SK-N-SH treated with all-trans-retinoic acid at 6 μM for 48 hours (cell line): ENCODE measurements at regions not wholly inside any gene's neighbourhood (a gene's known extent, or its start where the extent isn't known, plus 50 kb on each side); places are given as distances from the start of the nearest gene placed in this dataset.

ENCODE experiments used
- ATAC-seq: fragments of 200-7000 bp; cut with Tn5 transposase; 3 replicates; pipeline ENCODE4 v1.9.1; 2020; ENCODE audit warnings: mild to moderate bottlenecking, moderate library complexity
- ARNTL ChIP-seq: fragments of 450-650 bp; formaldehyde crosslinking; IDR thresholded peaks from 2 replicates; pipeline ENCODE4 v1.5.0; 2020; ENCODE audit warnings: low read depth, mild to moderate bottlenecking, moderate library complexity, borderline replicate concordance
- BACH2 ChIP-seq: fragments of 250-450 bp; sonication (Bioruptor Pico); IDR thresholded peaks from 2 replicates; pipeline ENCODE4 v1.9.0; 2021; ENCODE audit warnings: mild to moderate bottlenecking, borderline replicate concordance
- CREB5 ChIP-seq: fragments of 250-450 bp; sonication (Bioruptor Pico); IDR thresholded peaks from 2 replicates; pipeline ENCODE4 v1.5.1; 2020; ENCODE audit warnings: low read depth, mild to moderate bottlenecking, moderate library complexity
- CSDC2 ChIP-seq: fragments of 250-450 bp; sonication (Bioruptor Pico); IDR thresholded peaks from 2 replicates; pipeline ENCODE4 v1.5.0; 2020; ENCODE audit warnings: mild to moderate bottlenecking, moderate library complexity
- ESRRG ChIP-seq: fragments of 250-450 bp; sonication (Bioruptor Pico); IDR thresholded peaks from 2 replicates; pipeline ENCODE4 v1.6.1; 2021; ENCODE audit warnings: mild to moderate bottlenecking
- GLIS3 ChIP-seq: fragments of 250-450 bp; sonication (Bioruptor Pico); IDR thresholded peaks from 2 replicates; pipeline ENCODE4 v1.5.0; 2020; ENCODE audit warnings: mild to moderate bottlenecking, moderate library complexity
- ISL1 ChIP-seq: fragments of 250-450 bp; sonication (Bioruptor Pico); IDR thresholded peaks from 2 replicates; pipeline ENCODE4 v2.1.2; 2022; ENCODE audit warnings: mild to moderate bottlenecking, moderate library complexity
- POU6F1 ChIP-seq: fragments of 250-450 bp; sonication (Bioruptor Pico); IDR thresholded peaks from 2 replicates; pipeline ENCODE4 v1.8.0; 2021; ENCODE audit warnings: low read depth, mild to moderate bottlenecking, moderate library complexity, borderline replicate concordance
- PPARA ChIP-seq: fragments of 250-450 bp; sonication (Bioruptor Pico); IDR thresholded peaks from 2 replicates; pipeline ENCODE4 v1.5.0; 2020; ENCODE audit warnings: mild to moderate bottlenecking, borderline replicate concordance
- RARB ChIP-seq: fragments of 250-450 bp; sonication (Bioruptor Pico); IDR thresholded peaks from 2 replicates; pipeline ENCODE4 v1.8.0; 2021; ENCODE audit warnings: mild to moderate bottlenecking, moderate library complexity
- SNAI2 ChIP-seq: fragments of 250-450 bp; sonication (Bioruptor Pico); IDR thresholded peaks from 2 replicates; pipeline ENCODE4 v1.5.0; 2020; ENCODE audit warnings: mild to moderate bottlenecking, moderate library complexity
- TCF4 ChIP-seq: fragments of 250-450 bp; sonication (Bioruptor Pico); IDR thresholded peaks from 2 replicates; pipeline ENCODE4 v1.8.0; 2021; ENCODE audit warnings: mild to moderate bottlenecking, moderate library complexity, borderline replicate concordance
- TOX ChIP-seq: fragments of 250-450 bp; sonication (Bioruptor Pico); IDR thresholded peaks from 2 replicates; pipeline ENCODE4 v1.8.0; 2021; ENCODE audit warnings: mild to moderate bottlenecking, moderate library complexity, borderline replicate concordance
- ZC3H10 ChIP-seq: fragments of 250-450 bp; sonication (Bioruptor Pico); IDR thresholded peaks from 2 replicates; pipeline ENCODE4 v1.5.1; 2021; ENCODE audit warnings: mild to moderate bottlenecking, moderate library complexity
- ZFP3 ChIP-seq: fragments of 250-450 bp; sonication (Bioruptor Pico); IDR thresholded peaks from 2 replicates; pipeline ENCODE4 v1.5.0; 2020; ENCODE audit warnings: mild to moderate bottlenecking, moderate library complexity
- ZFP30 ChIP-seq: fragments of 450-650 bp; formaldehyde crosslinking; IDR thresholded peaks from 2 replicates; pipeline ENCODE4 v1.5.0; 2022; ENCODE audit warnings: mild to moderate bottlenecking, moderate library complexity
- ZNF8 ChIP-seq: fragments of 450-650 bp; formaldehyde crosslinking; IDR thresholded peaks from 2 replicates; pipeline ENCODE4 v1.5.0; 2020; ENCODE audit warnings: mild to moderate bottlenecking, moderate library complexity
- TF ChIP-seq, protein P1 (sequence below): fragments of 250-450 bp; sonication (Bioruptor Pico); IDR thresholded peaks from 2 replicates; pipeline ENCODE4 v1.5.0; 2020; ENCODE audit warnings: mild to moderate bottlenecking, moderate library complexity
- TF ChIP-seq, protein P2 (sequence below): fragments of 250-450 bp; sonication (Bioruptor Pico); IDR thresholded peaks from 2 replicates; pipeline ENCODE4 v1.5.1; 2021; ENCODE audit warnings: mild to moderate bottlenecking, moderate library complexity
- TF ChIP-seq, protein P3 (sequence below): fragments of 250-450 bp; sonication (Bioruptor Pico); IDR thresholded peaks from 2 replicates; pipeline ENCODE4 v1.8.0; 2020; ENCODE audit warnings: mild to moderate bottlenecking, moderate library complexity, borderline replicate concordance

DNA sequence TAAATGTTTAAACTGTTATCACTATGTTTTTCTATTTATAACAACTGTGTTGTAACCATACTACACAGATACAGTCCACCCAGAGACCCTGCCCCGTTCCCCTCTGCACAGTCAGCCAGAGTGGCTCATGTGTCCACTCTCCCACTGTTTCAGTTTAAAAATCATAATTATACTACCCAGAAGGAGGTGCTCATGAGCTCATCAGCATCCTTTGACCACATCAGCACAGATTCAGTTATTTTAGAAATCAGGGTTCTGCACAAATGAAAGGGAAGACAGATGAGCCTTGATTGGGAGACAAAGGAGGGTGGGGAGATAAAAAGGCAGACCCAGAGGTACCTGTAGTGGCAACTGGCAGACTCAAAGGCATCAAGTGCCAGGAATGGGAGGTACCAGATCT is 124.3 kb downstream of the RCN1 start (continued):
- TF ChIP-seq CREB5 (CRISPR knock-in tag) (no peak), ESRRG (CRISPR knock-in tag) (no peak), RARB (CRISPR knock-in tag) (no peak), ZC3H10 (no peak)

GRCh38 chr11:32216749-32217148 is 125.9 kb downstream of the RCN1 start:
- TF ChIP-seq, protein P1, sequence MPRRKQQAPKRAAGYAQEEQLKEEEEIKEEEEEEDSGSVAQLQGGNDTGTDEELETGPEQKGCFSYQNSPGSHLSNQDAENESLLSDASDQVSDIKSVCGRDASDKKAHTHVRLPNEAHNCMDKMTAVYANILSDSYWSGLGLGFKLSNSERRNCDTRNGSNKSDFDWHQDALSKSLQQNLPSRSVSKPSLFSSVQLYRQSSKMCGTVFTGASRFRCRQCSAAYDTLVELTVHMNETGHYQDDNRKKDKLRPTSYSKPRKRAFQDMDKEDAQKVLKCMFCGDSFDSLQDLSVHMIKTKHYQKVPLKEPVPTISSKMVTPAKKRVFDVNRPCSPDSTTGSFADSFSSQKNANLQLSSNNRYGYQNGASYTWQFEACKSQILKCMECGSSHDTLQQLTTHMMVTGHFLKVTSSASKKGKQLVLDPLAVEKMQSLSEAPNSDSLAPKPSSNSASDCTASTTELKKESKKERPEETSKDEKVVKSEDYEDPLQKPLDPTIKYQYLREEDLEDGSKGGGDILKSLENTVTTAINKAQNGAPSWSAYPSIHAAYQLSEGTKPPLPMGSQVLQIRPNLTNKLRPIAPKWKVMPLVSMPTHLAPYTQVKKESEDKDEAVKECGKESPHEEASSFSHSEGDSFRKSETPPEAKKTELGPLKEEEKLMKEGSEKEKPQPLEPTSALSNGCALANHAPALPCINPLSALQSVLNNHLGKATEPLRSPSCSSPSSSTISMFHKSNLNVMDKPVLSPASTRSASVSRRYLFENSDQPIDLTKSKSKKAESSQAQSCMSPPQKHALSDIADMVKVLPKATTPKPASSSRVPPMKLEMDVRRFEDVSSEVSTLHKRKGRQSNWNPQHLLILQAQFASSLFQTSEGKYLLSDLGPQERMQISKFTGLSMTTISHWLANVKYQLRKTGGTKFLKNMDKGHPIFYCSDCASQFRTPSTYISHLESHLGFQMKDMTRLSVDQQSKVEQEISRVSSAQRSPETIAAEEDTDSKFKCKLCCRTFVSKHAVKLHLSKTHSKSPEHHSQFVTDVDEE = no peak
- TF ChIP-seq SNAI2 (CRISPR knock-in tag) (no peak), CREB5 (CRISPR knock-in tag) (no peak), ESRRG (CRISPR knock-in tag) (no peak), POU6F1 (CRISPR knock-in tag) (no peak), ZFP30 (CRISPR knock-in tag) (no peak), TCF4 (CRISPR knock-in tag) (no peak), ARNTL (CRISPR knock-in tag) (no peak), ZC3H10 (no peak), ZNF8 (no peak), ISL1 (CRISPR knock-in tag) (no peak), PPARA (CRISPR knock-in tag) (no peak), TOX (CRISPR knock-in tag) (no peak), ZFP3 (CRISPR knock-in tag) (no peak), RARB (CRISPR knock-in tag) (no peak), BACH2 (no peak), CSDC2 (CRISPR knock-in tag) (no peak), GLIS3 (CRISPR knock-in tag) (no peak)
- TF ChIP-seq, protein P2, sequence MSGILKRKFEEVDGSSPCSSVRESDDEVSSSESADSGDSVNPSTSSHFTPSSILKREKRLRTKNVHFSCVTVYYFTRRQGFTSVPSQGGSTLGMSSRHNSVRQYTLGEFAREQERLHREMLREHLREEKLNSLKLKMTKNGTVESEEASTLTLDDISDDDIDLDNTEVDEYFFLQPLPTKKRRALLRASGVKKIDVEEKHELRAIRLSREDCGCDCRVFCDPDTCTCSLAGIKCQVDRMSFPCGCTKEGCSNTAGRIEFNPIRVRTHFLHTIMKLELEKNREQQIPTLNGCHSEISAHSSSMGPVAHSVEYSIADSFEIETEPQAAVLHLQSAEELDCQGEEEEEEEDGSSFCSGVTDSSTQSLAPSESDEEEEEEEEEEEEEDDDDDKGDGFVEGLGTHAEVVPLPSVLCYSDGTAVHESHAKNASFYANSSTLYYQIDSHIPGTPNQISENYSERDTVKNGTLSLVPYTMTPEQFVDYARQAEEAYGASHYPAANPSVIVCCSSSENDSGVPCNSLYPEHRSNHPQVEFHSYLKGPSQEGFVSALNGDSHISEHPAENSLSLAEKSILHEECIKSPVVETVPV (CRISPR knock-in tag) = no peak
- TF ChIP-seq, protein P3, sequence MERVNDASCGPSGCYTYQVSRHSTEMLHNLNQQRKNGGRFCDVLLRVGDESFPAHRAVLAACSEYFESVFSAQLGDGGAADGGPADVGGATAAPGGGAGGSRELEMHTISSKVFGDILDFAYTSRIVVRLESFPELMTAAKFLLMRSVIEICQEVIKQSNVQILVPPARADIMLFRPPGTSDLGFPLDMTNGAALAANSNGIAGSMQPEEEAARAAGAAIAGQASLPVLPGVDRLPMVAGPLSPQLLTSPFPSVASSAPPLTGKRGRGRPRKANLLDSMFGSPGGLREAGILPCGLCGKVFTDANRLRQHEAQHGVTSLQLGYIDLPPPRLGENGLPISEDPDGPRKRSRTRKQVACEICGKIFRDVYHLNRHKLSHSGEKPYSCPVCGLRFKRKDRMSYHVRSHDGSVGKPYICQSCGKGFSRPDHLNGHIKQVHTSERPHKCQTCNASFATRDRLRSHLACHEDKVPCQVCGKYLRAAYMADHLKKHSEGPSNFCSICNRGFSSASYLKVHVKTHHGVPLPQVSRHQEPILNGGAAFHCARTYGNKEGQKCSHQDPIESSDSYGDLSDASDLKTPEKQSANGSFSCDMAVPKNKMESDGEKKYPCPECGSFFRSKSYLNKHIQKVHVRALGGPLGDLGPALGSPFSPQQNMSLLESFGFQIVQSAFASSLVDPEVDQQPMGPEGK = no peak
- no peak for ATAC-seq

DNA sequence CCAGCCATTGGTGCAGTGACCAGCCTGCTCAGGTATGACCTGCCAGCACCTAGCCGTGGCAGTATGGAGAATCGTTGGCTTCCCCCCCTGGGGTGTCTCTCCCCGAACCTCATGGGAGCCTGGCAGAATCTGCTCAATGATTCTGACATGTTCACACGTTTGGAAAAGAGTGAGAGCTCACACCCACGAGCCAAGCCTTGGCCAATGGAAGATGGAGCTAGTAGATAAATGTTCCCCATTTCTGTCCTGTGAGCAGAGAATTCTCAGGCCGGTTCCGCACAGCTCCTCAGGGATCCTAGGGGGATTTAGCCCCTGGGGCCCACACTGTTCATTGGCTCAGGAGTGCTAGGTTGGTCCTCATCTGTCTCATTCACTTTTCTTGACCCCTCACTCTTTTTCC is 128.4 kb downstream of the RCN1 start:
- TF ChIP-seq, protein P1 = no peak
- TF ChIP-seq GLIS3 (CRISPR knock-in tag) = no peak
- TF ChIP-seq, protein P2 (CRISPR knock-in tag) = no peak
- no peak for TF ChIP-seq ZFP3 (CRISPR knock-in tag)
- no peak for TF ChIP-seq ZNF8
- TF ChIP-seq RARB (CRISPR knock-in tag) = no peak
- ATAC-seq = no peak
